HG02852 (cell line): ENCODE measurements at regions not wholly inside any gene's neighbourhood (a gene's known extent, or its start where the extent isn't known, plus 50 kb on each side); places are given as distances from the start of the nearest gene placed in this dataset.

ENCODE experiments used
- ATAC-seq: cut with Tn5 transposase; IDR thresholded peaks from one replicate; pipeline ENCODE4 v1.9.1; 2021; ENCODE audit warnings: mild to moderate bottlenecking, moderate library complexity; ENCODE audit not compliant: unreplicated experiment

DNA sequence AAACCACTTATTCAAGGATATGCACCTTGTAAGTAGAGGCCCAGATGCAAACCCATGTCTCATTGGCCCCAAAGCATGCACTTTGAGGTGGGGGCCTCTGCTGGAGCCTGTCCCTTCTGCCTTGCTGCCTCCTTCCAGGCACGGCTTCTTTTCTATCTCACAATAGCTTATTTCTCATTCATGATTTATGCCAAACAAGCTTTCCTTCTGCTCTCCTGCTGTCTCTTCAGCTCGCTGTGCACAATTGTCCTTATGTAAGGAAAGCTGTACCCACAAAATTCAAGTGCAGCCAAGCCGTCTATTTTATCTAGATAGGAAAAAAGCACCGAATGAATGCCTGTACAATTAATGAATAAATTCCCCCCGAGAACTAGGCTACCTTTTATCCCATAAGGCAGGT is 124.8 kb upstream of the PACRGL start:
- no peak for ATAC-seq

DNA sequence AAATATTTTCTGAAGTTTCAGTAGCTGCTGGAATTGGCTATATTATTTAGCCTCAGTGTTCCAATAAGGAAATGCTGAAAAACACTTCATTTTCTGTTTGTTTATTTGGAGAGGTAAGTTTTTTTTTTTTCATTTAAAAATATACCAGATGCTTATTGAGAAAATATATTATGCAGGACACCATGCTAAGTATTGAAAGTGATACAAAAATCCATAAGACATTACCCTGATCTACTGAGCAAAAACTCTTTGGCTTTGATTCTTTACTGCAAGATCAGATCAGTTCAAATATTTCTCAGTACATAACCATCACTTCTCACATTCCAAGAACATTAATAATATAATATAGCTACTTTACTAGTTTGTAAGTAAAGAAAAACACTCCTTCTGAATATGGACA is 123.4 kb upstream of the PACRGL start:
- ATAC-seq: no peak

DNA sequence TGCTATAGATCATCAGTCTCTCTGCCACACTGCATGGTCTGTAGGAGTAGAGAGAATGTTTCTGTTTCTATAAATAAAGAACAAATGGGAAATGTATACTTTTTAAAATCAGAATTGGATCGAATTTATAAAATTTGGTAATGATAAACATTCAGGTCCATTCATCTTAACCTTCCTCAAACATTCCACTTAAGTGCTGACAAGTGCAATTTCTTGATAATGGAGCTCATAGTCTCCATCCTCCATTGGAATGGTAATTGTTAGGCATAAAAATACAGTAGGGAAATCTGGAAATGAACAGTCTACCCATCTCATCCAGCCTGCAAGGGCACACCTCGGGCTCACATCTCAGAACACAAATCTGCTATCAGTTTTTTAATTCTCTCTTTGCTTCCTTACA is 122.6 kb upstream of the PACRGL start:
- no peak for ATAC-seq

DNA sequence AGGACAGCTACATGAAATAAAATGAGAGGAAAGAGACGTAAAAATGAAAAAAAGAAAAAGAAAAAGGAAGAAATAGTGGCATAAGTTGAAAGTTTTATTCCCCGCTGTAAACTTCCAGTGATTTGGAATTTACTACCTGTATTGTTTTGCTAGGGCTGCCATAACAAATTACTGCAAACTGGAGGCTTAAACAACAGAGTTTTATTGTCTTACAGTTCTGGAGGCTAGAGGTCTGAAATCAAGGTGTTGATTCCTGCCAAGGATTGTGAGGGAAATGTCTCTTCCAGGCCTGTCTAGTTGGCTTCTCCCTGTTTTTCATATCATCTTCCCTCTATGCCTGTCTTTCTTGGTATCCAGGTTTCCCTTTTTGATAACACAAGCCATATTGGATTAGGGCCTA is 119.4 kb upstream of the PACRGL start:
- no peak for ATAC-seq

DNA sequence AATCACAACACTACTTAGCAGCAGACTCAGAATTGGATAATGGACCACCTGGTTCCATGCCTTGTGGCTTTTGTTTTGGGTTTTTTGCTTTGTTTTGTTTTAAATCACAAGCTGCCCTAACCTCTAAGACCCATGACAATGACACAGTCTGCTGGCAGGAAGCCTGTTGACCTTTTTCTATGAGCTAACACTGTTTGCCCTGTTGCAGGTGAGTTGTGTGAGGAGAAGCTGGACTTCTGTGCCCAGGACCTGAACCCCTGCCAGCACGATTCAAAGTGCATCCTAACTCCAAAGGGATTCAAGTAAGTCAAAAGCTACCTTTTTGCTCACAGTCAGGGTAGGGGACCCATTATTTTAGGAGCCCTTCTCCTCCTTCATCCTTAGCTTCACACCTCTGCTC is 110.8 kb upstream of the PACRGL start:
- no peak for ATAC-seq

DNA sequence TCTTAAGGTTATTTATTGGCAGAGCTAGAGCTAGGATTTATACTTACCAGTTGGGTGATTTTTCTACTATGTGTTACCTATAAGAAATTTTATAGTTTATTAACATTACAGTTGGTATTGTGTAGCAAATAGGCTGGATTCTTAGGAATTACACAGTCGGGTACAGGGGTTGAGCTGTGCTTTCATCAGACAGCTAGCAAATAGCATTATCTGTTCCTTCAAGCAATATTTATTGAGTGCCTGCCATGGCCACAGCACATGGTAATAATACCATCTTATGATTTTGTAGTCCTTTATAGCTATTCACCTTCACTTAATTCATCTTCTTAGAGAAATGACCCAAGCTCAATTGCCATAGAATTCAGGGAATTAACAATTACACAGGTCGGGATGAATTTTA is 109.4 kb upstream of the PACRGL start:
- ATAC-seq: no peak

DNA sequence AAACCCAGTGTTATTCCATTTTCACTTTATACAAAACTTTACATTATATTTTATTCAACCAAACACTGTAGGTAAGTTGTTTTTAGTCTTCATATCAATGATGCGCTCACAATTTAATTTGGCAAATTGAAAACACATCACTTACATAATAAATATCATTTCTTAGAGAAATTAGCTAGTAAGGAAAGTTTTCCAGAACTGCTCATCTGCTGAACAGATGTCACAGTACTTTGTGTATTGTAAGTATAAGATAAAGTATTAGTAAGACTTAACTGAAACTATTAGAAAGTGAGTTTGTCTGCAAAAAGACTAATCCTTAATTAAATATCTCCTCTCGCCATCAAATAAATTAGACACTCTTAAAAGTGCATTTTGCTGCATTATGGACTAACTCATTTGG is 108.7 kb upstream of the PACRGL start:
- no peak for ATAC-seq

DNA sequence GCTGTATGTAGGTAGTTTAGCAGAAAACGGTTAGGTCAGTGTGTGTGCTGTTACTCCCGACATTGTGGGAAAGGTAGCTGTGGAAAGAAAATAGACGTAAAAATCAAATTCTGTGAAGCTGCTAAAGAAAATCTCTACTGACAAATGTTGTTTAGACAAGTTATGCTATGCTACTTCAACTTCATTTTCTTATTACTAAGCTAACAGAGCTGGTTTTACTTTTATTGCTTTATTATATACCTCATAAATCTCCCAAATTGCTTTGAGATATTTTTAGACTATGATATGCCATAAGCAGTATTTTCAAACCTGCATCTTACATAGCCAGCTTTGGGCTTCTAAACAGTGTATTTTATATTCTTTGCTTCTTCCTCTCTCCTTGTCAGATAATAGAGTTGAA is 108.2 kb upstream of the PACRGL start:
- ATAC-seq: no peak

DNA sequence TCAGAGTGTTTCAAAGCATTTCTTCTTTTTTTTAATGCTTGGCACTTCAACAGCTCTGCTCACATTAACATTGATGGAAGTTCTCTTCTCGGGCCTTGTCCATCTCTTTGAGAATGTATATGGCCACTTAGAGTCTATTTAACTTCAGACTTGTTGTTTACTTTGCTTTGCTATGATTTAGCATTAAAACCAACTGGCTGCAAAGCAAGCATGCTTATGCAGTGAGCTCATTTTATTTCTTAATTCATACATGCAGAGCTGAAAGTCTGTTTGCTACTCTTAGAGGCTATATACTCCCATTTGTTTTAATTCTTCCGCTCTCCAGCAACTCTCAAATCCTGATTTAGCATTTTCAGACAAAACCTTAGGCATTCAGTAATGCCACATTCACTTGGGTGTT is 107.6 kb upstream of the PACRGL start:
- ATAC-seq: no peak

DNA sequence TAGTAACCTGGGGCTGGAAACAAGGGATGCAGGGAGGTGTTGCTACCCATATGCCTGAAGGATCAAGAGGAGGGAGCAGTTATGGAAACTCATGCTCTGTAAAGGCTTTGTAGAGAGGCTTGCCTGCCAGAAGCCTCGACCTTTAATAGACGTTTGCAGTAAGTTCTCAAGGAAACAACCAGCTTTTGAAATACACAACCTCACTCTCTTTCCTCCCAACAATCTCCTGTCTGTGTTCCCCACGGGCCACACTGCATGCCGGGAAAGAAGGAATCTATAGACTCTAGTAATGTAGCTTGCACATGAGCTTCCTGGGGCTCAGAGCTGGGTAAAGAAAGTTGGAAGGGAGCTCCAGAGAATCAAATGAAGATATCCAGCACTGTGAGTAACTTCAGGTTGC is 101.6 kb upstream of the PACRGL start:
- no peak for ATAC-seq

DNA sequence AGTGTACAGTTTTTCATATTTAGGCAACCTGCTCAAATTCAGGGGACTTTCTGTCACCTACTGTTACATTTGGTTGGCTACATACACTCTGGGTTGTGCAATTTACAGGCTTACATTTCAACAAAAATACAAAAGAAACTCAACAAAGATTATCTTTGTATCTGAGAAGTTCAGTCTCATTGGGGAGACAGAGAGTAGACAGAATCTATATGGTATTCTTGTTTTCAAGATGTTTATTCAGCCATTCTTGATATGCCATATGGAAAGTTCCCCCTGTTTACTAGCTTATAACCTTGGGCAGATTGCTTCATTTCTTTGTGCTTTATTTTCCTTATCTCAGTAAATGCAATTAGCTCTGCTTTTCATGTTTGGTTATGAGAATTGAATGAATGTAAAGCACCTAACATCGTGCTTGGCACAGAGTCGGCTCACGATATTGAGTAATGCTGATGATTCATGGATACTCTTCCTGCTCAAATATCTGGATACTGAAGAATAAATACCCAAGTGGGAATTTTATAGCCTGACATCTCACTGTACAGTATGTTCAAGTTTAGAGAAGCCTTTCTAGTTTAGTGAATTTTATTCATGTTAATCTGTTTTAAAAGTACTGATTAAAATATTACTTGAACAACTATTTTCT is 96.5 kb upstream of the PACRGL start:
- no peak for ATAC-seq

DNA sequence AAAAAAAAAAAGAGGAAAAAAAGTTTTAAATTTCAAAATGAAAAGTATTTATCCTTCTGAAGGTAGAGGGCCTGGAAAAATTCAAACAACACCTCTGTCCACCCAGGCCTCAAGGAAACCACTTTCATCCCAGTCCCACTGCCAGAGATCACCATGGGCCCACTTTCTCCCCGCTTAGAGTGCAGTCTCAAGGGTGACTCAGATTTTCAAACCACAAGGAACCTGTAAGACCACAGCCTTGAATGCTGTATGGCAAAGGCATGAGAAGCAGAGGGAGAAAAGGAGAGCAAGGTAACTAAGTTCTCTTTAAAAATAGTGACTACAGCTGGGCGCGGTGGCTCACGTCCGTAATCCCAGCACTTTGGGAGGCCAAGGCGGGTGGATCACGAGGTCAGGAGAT is 87.9 kb upstream of the PACRGL start:
- ATAC-seq: no peak

DNA sequence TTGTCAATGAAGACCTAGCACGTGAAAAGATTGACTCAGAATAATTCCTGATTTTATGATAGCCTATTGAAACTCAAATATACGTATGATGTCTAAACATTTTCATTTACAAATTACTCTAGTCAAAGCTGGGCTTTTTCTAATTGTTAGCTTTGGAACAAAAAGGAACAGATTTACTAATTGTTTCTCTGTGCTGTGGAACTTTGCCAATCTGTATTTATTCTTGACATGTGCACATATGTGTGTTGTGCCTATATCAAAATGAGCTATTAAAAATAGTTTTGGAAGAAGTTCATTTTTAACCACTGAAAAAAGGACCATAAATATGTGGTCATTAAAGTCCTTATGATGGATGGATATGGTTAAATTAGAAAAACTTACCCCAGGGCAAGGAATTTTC is 85.4 kb upstream of the PACRGL start:
- ATAC-seq: no peak

DNA sequence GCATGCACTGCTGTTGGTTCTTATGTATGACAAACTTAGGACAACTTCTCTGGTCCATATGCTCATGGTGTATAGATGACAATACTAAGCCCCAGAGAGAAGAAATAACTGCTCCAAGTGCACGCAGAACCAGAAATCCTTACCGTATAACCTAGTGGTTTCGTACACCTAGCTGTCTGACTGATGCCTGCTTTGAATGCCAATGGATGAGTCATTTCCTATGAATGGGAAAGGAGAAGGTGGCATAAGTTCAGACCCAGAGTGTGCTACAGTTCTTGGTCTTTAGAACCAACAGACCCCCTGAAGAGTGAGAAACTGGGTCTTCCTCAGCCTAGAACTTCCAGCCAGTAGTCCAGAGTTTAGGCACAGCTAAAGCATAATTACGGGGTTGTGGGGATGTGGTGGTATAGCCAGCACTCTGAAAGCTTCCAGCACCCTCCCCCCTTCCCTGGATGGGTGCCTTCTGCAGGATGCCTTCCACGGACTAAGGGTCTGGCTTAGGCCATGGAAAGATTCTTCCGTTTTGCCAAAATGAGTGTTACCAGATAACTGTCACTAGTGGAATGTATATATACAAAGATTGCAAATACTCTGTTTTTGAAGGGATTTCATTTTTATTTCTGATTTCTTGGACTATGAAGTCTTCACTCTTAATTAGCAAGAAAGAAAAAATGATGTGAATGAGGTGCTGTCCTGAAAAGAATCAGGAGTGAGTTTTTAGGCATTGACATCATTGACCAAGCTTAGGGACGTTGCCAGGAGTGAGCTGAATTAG is 84.6 kb upstream of the PACRGL start:
- ATAC-seq: no peak

DNA sequence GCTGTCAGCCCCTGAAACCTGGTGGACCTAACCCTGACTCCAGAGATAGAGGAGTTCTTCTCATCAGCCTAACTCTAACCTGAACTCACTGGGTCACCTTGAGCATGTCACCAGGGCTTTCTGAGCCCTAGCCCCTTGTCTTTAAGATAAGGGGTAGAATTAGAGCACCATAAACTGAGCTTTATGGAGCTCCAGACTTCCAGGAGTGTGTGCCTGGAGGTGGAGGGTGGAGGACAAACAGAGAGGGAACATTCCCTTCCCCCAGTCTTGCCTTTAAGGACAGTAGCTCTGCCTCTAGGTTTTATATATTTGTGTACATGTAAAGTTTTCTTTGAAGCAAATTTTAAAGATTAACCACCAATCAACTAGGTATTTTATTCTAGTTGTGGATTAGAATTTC is 83.9 kb upstream of the PACRGL start:
- ATAC-seq: no peak

DNA sequence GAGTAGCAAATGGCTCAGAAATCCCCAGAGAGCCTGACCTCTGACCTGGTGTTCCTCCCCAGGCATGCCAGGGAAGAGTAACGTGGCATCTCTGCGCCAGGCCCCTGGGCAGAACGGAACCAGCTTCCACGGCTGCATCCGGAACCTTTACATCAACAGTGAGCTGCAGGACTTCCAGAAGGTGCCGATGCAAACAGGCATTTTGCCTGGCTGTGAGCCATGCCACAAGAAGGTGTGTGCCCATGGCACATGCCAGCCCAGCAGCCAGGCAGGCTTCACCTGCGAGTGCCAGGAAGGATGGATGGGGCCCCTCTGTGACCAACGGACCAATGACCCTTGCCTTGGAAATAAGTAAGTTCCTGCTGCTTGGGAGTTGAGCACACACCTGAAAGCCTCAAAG is 83.4 kb upstream of the PACRGL start:
- ATAC-seq: no peak

DNA sequence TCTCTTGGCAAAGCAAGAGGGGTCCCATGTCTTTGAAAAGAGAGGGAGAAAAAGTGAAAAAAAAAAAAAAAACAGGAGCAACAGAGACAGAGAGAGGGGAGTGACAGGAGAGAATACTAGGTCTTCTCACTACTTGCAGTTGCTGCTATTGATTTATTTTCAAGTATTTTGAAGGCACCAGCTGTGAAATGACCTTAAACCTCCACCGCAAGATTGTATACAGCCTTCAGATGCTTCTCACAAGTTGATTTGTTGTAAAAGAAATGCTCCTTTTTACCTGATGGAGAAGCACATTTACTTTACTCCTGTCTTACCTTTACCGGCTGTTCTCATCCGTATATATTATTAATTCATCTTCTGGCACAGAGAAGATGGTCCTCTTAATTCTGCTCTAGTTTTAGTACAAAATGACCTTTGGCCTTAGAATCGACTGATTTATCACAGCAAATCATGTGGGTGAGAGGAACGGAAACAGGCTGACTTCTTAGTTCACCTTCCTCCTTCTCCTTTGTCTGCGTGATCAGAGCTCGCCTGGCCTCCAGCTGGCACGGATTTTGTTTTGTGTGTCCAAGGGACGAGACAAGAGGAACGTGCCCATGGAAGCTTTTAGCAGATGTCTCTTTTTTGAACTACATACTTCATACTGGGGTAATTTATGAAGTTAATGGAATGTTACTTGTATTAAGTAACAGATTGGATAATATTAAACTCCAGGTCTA is 82.4 kb upstream of the PACRGL start:
- no peak for ATAC-seq

DNA sequence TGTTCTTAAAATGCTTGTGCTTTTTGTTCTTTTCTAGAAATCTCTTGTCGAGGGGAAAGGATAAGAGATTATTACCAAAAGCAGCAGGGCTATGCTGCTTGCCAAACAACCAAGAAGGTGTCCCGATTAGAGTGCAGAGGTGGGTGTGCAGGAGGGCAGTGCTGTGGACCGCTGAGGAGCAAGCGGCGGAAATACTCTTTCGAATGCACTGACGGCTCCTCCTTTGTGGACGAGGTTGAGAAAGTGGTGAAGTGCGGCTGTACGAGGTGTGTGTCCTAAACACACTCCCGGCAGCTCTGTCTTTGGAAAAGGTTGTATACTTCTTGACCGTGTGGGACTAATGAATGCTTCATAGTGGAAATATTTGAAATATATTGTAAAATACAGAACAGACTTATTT is 81.5 kb upstream of the PACRGL start:
- no peak for ATAC-seq

DNA sequence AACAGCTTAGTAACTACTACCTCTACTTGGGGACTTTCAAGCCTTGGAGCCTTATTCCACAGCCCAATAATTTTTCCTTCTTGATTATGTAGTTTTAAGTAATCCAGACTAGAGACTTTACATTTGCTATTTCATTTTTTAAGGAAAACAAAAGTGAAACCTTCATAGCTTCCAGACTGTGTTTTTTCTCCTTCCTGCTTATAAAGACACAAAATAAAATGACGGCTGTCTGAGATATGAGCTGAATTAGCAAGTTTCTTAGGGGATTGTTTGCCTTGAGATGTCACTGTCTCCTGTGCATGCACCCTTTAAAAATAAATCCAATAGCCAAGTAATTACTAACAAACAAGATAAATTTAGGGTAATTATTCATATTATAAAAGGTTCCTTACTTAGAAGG is 78.8 kb upstream of the PACRGL start:
- ATAC-seq: no peak

DNA sequence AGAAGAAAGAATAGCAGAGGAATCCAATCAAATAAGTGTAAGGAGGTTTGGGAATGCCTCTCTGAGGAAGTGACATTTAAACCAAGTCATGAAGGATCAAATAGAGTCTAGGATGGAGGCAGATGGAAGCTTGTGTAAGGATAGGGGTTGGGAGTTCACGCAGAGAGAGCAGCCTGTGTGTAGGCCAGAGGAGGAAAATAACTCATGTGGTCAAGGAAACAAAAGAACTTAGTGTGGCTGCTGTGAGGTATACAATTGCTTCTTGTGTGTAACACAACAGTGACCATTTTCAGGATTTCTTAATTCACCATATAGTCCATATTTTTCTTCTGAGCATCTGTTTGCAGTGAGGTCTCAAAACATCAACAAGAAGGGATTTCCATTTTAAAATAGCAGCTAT is 77.6 kb upstream of the PACRGL start:
- ATAC-seq: no peak

DNA sequence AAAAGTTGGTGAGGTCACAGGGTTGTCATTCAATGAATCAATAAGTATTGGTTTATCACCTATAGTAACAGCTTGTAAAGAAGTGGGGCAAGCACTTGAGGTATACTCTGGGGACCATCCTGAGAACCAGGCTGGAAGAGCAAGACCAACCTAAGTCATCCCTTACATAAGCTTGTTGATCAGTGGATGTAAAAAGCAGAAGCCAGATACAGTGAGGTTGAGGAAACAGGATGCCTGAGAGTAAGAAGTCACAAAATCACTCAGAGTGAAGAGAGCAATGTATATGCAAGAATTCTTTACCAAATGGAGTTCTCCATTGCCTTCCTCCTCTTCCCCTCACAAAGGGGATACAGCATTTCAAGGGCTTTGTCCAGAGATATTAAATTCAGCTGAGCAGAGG is 76.3 kb upstream of the PACRGL start:
- no peak for ATAC-seq

DNA sequence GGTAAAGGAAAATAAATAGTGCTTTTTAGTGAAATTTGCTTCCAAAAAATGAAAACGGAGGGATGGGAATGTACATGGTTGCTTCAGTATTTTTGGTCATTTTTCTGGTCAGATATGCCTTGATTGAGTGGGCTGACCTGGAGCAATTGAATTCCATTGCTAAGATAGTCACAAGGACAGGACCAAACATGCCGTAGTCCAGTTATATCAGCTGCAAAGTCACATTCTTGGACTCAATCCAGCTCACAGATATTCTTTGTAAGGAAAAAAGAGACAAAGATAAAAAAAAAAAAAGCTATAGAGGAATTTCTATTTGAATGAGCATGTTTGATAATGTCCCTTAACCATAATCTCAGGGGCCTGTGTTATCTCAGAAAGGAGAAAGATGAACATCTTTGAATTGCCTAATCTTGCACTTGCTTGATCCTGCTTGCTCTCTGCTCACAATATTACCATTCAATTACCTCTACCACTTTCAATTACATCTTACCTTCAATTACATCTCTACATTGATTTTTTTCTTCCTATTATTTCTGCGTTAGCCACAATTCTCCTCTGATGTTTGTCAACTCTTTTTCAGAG is 75.4 kb upstream of the PACRGL start:
- ATAC-seq: no peak
